ENCODE measurements at regions not wholly inside any gene's neighbourhood (a gene's known extent, or its start where the extent isn't known, plus 50 kb on each side); places are given as distances from the start of the nearest gene placed in this dataset.

DNA sequence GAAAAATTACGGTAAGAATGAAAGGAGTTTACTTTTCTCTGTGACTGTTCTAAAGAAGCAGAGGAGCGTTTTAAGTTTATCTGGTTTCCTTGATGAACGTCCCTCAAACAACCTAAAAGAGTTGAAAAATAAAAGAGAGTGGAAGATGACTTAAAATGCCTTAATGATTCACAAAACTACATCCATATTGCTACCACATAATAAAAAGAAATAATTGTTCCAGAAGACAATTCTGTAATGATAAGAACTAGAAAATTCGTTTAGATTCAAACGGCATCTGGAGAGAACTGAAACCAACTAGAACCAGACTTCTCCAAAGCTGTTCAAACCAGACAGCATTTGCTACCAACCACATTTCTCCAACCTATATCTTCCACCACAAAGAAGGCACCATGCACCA lies 68.1 kb downstream of the TEKT4 start:
- Histone ChIP-seq H3K9me3 (ENCODE audit: control insufficient read depth, insufficient read depth, low read length) (no peaks in the 10 kb centered on the region), H2BK120ac (ENCODE audit: low read depth, low read length) (no peak overlapping the region), H3K9me1 (ENCODE audit: insufficient read depth, low read length) (no peaks in the 10 kb centered on the region), H4K5ac (ENCODE audit: low read depth, low read length) (no peak overlapping the region), H3K56ac (ENCODE audit: extremely low read depth, insufficient read depth, low read length) (no peak overlapping the region; the same call in 1 of the 2 replicates), H4K8ac (ENCODE audit: low read depth in 2 of 2, low read length in 2 of 2) (no peak overlapping the region), H3K9ac (ENCODE audit: low read depth, low read length) (no peak overlapping the region), H3K27ac (ENCODE audit: insufficient read depth, low read length) (no peak overlapping the region), H4K91ac (ENCODE audit: insufficient read depth, low read depth, low read length) (no peak overlapping the region), H3K27me3 (ENCODE audit: control insufficient read depth, insufficient read depth, low read length) (no peaks in the 10 kb centered on the region), H2BK20ac (ENCODE audit: low read depth, low read length) (no peak overlapping the region), H3K4me3 (ENCODE audit: insufficient read depth, low read depth, low read length) (no peak overlapping the region), H2BK15ac (ENCODE audit: low read depth, low read length) (no peak overlapping the region), H3K4ac (ENCODE audit: low read depth, low read length) (no peak overlapping the region), H3K4me1 (ENCODE audit: control insufficient read depth, insufficient read depth, low read length) (no peaks in the 10 kb centered on the region), H3K79me1 (ENCODE audit: low read depth in 1 of 2, low read length in 2 of 2) (no peaks in the 10 kb centered on the region), H3K4me2 (ENCODE audit: low read depth, low read length) (no peak overlapping the region), H3K23ac (ENCODE audit: low read depth, low read length) (no peak overlapping the region), H3K18ac (ENCODE audit: low read depth, low read length) (no peak overlapping the region), H4K20me1 (ENCODE audit: insufficient read depth, low read length) (no peaks in the 10 kb centered on the region), H2AFZ (replicated peaks; ENCODE audit: low read length, poor library complexity) (no peak overlapping the region), H2AK5ac (ENCODE audit: low read depth, low read length) (no peak overlapping the region), H2BK5ac (ENCODE audit: low read depth, low read length, poor library complexity, severe bottlenecking) (no peak overlapping the region), H2AK9ac (replicated peaks; ENCODE audit: low read depth, low read length, poor library complexity) (no peak overlapping the region), H3K36me3 (ENCODE audit: control insufficient read depth, insufficient read depth, low read length) (no peaks in the 10 kb centered on the region), H3K14ac (replicated peaks; ENCODE audit: low read depth, low read length) (no peak overlapping the region)
- in situ Hi-C loops (cut with MboI; ENCODE audit: low sequenced_read_pairs) (no loop called here), dilution Hi-C loops (cut with HindIII; ENCODE audit: low sequenced_read_pairs, unreplicated experiment) (no loop called here), intact Hi-C loops (cut with micrococcal nuclease) (no loop called here)
- POLR2A ChIA-PET (ENCODE audit: unreplicated experiment) = no interaction called here
- no TSS peak for BruUV-seq (replicated peaks)
- ATAC-seq (ENCODE audit: low read depth) (no peak), DNase-seq (no peak)
- CTCF ChIA-PET = interaction anchor here (1.4 kb wide), 1 partner anchor 17 kb away, joined by 6 read pairs; no protein-coding TSS in a partner anchor
- TF ChIP-seq CEBPB (IDR thresholded peaks at IDR 0.05; ENCODE audit: low read depth, low read length) (no peak), NFE2L2 (IDR thresholded peaks at IDR 0.05; ENCODE audit: low read depth, low read length) (no peak), CHD1 (IDR thresholded peaks at IDR 0.05; ENCODE audit: low read depth, low read length) (no peak), MXI1 (IDR thresholded peaks at IDR 0.05; ENCODE audit: borderline replicate concordance, low read depth, low read length) (no peak), POLR2A (IDR thresholded peaks at IDR 0.05; ENCODE audit: low read depth, low read length) (no peak), MAFK (IDR thresholded peaks at IDR 0.05; ENCODE audit: low read depth, low read length) (no peak), MAZ (IDR thresholded peaks at IDR 0.05; ENCODE audit: borderline replicate concordance, low read depth, low read length) (no peak), SMC3 (IDR thresholded peaks at IDR 0.05; ENCODE audit: low read depth, low read length) (no peak), BHLHE40 (IDR thresholded peaks at IDR 0.05; ENCODE audit: low read depth, low read length) (no peak), RCOR1 (IDR thresholded peaks at IDR 0.05; ENCODE audit: insufficient replicate concordance, low read length) (no peak), RAD21 (IDR thresholded peaks at IDR 0.05; ENCODE audit: low read length) (no peak), FOS (IDR thresholded peaks at IDR 0.05; ENCODE audit: low read depth, low read length) (no peak), RFX5 (IDR thresholded peaks at IDR 0.05; ENCODE audit: low read depth, low read length) (no peak)
- TF ChIP-seq, protein P1, sequence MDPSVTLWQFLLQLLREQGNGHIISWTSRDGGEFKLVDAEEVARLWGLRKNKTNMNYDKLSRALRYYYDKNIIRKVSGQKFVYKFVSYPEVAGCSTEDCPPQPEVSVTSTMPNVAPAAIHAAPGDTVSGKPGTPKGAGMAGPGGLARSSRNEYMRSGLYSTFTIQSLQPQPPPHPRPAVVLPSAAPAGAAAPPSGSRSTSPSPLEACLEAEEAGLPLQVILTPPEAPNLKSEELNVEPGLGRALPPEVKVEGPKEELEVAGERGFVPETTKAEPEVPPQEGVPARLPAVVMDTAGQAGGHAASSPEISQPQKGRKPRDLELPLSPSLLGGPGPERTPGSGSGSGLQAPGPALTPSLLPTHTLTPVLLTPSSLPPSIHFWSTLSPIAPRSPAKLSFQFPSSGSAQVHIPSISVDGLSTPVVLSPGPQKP (IDR thresholded peaks at IDR 0.05; ENCODE audit: borderline replicate concordance, low read depth, low read length) = no peak
- TF ChIP-seq, protein P2, sequence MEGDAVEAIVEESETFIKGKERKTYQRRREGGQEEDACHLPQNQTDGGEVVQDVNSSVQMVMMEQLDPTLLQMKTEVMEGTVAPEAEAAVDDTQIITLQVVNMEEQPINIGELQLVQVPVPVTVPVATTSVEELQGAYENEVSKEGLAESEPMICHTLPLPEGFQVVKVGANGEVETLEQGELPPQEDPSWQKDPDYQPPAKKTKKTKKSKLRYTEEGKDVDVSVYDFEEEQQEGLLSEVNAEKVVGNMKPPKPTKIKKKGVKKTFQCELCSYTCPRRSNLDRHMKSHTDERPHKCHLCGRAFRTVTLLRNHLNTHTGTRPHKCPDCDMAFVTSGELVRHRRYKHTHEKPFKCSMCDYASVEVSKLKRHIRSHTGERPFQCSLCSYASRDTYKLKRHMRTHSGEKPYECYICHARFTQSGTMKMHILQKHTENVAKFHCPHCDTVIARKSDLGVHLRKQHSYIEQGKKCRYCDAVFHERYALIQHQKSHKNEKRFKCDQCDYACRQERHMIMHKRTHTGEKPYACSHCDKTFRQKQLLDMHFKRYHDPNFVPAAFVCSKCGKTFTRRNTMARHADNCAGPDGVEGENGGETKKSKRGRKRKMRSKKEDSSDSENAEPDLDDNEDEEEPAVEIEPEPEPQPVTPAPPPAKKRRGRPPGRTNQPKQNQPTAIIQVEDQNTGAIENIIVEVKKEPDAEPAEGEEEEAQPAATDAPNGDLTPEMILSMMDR (conservative IDR thresholded peaks at IDR 0.05; ENCODE audit: low read depth, low read length) = no peak
- TF ChIP-seq, protein P3, sequence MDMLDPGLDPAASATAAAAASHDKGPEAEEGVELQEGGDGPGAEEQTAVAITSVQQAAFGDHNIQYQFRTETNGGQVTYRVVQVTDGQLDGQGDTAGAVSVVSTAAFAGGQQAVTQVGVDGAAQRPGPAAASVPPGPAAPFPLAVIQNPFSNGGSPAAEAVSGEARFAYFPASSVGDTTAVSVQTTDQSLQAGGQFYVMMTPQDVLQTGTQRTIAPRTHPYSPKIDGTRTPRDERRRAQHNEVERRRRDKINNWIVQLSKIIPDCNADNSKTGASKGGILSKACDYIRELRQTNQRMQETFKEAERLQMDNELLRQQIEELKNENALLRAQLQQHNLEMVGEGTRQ (IDR thresholded peaks at IDR 0.05; ENCODE audit: low read depth, low read length) = no peak
- WGBS, 2 experiments (ENCODE audit: extremely low coverage in 2 of 2, insufficient read length in 1 of 2) = no CpG with 5 or more reads among the region's 5 CpGs
